Activated CD8-positive, alpha-beta T cell treated with anti-CD3 and anti-CD28 coated beads, Interleukin-2, amount 10 ng/mL, durations not matched to agents 7 days and 5 days (primary cell): ENCODE measurements at regions not wholly inside any gene's neighbourhood (a gene's known extent, or its start where the extent isn't known, plus 50 kb on each side); places are given as distances from the start of the nearest gene placed in this dataset.

ENCODE experiments used
- ATAC-seq: fragments of 150-1000 bp; cut with Tn5 transposase; one replicate; pipeline ENCODE4 v1.10.0; 2021; ENCODE audit warnings: moderate library complexity
- CTCF ChIA-PET: fragments of 350-600 bp; sonication (Branson Sonifier 250); formaldehyde crosslinking; loops from one replicate; lab custom pipeline; 2021; ENCODE audit warnings: antibody characterized with exemption; lab: Charles Lee
- POLR2A ChIA-PET: fragments of 350-600 bp; sonication (Branson Sonifier 250); formaldehyde crosslinking; loops from one replicate; lab custom pipeline; 2021; ENCODE audit warnings: antibody characterized with exemption; lab: Charles Lee
- DNase-seq: peaks from one replicate; pipeline ENCODE4 v3.0.0-alpha.2; 2020
- H3K27ac Mint-ChIP-seq: one replicate; pipeline ENCODE4 v1.8.0; 2021; ENCODE audit warnings: mild to moderate bottlenecking, mixed read lengths
- H3K27me3 Mint-ChIP-seq: one replicate; pipeline ENCODE4 v1.8.0; 2021; ENCODE audit warnings: low read depth, mixed read lengths
- H3K36me3 Mint-ChIP-seq: one replicate; pipeline ENCODE4 v1.8.0; 2021; ENCODE audit warnings: low read depth, mixed read lengths
- H3K4me1 Mint-ChIP-seq: one replicate; pipeline ENCODE4 v1.8.0; 2021; ENCODE audit warnings: low read depth, mixed read lengths
- H3K4me3 Mint-ChIP-seq: one replicate; pipeline ENCODE4 v1.8.0; 2021; ENCODE audit warnings: mild to moderate bottlenecking, mixed read lengths
- H3K9me3 Mint-ChIP-seq: one replicate; pipeline ENCODE4 v1.8.0; 2022; ENCODE audit warnings: mixed read lengths; ENCODE audit not compliant: insufficient read depth

- DNase-seq (no peak), ATAC-seq (no peak)
- no peaks in the 10 kb centered on the region for H3K36me3 Mint-ChIP-seq
- CTCF ChIA-PET = no interaction called here
- H3K4me3 Mint-ChIP-seq = no peak overlapping the region
- no peak overlapping the region for H3K27ac Mint-ChIP-seq
- POLR2A ChIA-PET = no interaction called here
- H3K4me1 Mint-ChIP-seq = no peaks in the 10 kb centered on the region
- H3K27me3 Mint-ChIP-seq = no peaks in the 10 kb centered on the region
- H3K9me3 Mint-ChIP-seq = no peaks in the 10 kb centered on the region
Observed at GRCh38 chr4:181365671-181366070, 877.5 kb upstream of the TENM3 start.

GRCh38 chr4:181372014-181372413 is 871.2 kb upstream of the TENM3 start:
- Mint-ChIP-seq H3K4me1 (no peaks in the 10 kb centered on the region), H3K9me3 (no peaks in the 10 kb centered on the region), H3K36me3 (no peaks in the 10 kb centered on the region), H3K27ac (no peak overlapping the region), H3K27me3 (no peaks in the 10 kb centered on the region), H3K4me3 (no peak overlapping the region)
- DNase-seq (no peak), ATAC-seq (no peak)
- ChIA-PET CTCF (no interaction called here), POLR2A (no interaction called here)

GRCh38 chr4:181376058-181376457 is 867.1 kb upstream of the TENM3 start:
- no peaks in the 10 kb centered on the region for H3K27me3 Mint-ChIP-seq
- ATAC-seq (no peak), DNase-seq (no peak)
- CTCF ChIA-PET = no interaction called here
- POLR2A ChIA-PET = no interaction called here
- no peak overlapping the region for H3K4me3 Mint-ChIP-seq
- no peak overlapping the region for H3K27ac Mint-ChIP-seq
- H3K36me3 Mint-ChIP-seq = no peaks in the 10 kb centered on the region
- H3K4me1 Mint-ChIP-seq = no peaks in the 10 kb centered on the region
- H3K9me3 Mint-ChIP-seq = no peaks in the 10 kb centered on the region

- Mint-ChIP-seq H3K27me3 (no peaks in the 10 kb centered on the region), H3K4me1 (no peaks in the 10 kb centered on the region), H3K9me3 (no peaks in the 10 kb centered on the region), H3K27ac (no peak overlapping the region), H3K36me3 (no peaks in the 10 kb centered on the region), H3K4me3 (no peak overlapping the region)
- DNase-seq (no peak), ATAC-seq (no peak)
- CTCF ChIA-PET = no interaction called here
- POLR2A ChIA-PET = no interaction called here
Observed at GRCh38 chr4:181388061-181388460, 855.1 kb upstream of the TENM3 start.

- Mint-ChIP-seq H3K4me3 (no peak overlapping the region), H3K36me3 (no peaks in the 10 kb centered on the region), H3K27me3 (no peaks in the 10 kb centered on the region), H3K9me3 (no peaks in the 10 kb centered on the region), H3K27ac (no peak overlapping the region), H3K4me1 (no peaks in the 10 kb centered on the region)
- ChIA-PET POLR2A (no interaction called here), CTCF (no interaction called here)
- ATAC-seq (no peak), DNase-seq (no peak)
Observed at GRCh38 chr4:181416966-181417365, 826.2 kb upstream of the TENM3 start.

- ATAC-seq (no peak), DNase-seq (no peak)
- H3K36me3 Mint-ChIP-seq = no peaks in the 10 kb centered on the region
- H3K27ac Mint-ChIP-seq = no peak overlapping the region
- no peaks in the 10 kb centered on the region for H3K9me3 Mint-ChIP-seq
- ChIA-PET CTCF (no interaction called here), POLR2A (no interaction called here)
- no peaks in the 10 kb centered on the region for H3K4me1 Mint-ChIP-seq
- H3K4me3 Mint-ChIP-seq = no peak overlapping the region
- H3K27me3 Mint-ChIP-seq = no peaks in the 10 kb centered on the region
Observed at GRCh38 chr4:181418496-181418895, 824.7 kb upstream of the TENM3 start.

- ATAC-seq = no peak
- Mint-ChIP-seq H3K4me1 (no peaks in the 10 kb centered on the region), H3K27ac (no peak overlapping the region), H3K27me3 (no peaks in the 10 kb centered on the region), H3K4me3 (no peak overlapping the region), H3K9me3 (no peaks in the 10 kb centered on the region), H3K36me3 (no peaks in the 10 kb centered on the region)
- no peak for DNase-seq
- ChIA-PET POLR2A (no interaction called here), CTCF (no interaction called here)
Observed at GRCh38 chr4:181420950-181421349, 822.3 kb upstream of the TENM3 start.

- Mint-ChIP-seq H3K9me3 (no peaks in the 10 kb centered on the region), H3K36me3 (no peaks in the 10 kb centered on the region), H3K4me3 (no peak overlapping the region), H3K4me1 (no peaks in the 10 kb centered on the region), H3K27ac (no peak overlapping the region), H3K27me3 (no peaks in the 10 kb centered on the region)
- ATAC-seq = no peak
- DNase-seq = no peak
- ChIA-PET CTCF (no interaction called here), POLR2A (no interaction called here)
Observed at GRCh38 chr4:181424362-181425016, 818.7 kb upstream of the TENM3 start.

- H3K9me3 Mint-ChIP-seq = no peaks in the 10 kb centered on the region
- H3K27ac Mint-ChIP-seq = no peak overlapping the region
- ChIA-PET CTCF (no interaction called here), POLR2A (no interaction called here)
- H3K4me1 Mint-ChIP-seq = no peaks in the 10 kb centered on the region
- H3K4me3 Mint-ChIP-seq = no peak overlapping the region
- H3K36me3 Mint-ChIP-seq = no peaks in the 10 kb centered on the region
- no peaks in the 10 kb centered on the region for H3K27me3 Mint-ChIP-seq
- DNase-seq (no peak), ATAC-seq (no peak)
Observed at GRCh38 chr4:181427076-181427475, 816.1 kb upstream of the TENM3 start.

- CTCF ChIA-PET = no interaction called here
- no peak for ATAC-seq
Observed at GRCh38 chr4:181431006-181431405, 812.2 kb upstream of the TENM3 start.

GRCh38 chr4:181431661-181432060 is 811.5 kb upstream of the TENM3 start:
- Mint-ChIP-seq H3K27ac (no peak overlapping the region), H3K27me3 (no peaks in the 10 kb centered on the region), H3K36me3 (no peaks in the 10 kb centered on the region), H3K9me3 (no peaks in the 10 kb centered on the region), H3K4me3 (no peak overlapping the region), H3K4me1 (no peaks in the 10 kb centered on the region)
- no peak for DNase-seq
- CTCF ChIA-PET = no interaction called here
- POLR2A ChIA-PET = no interaction called here
- no peak for ATAC-seq

More at GRCh38 chr4:181431006-181431405, 812.2 kb upstream of the TENM3 start:
- Mint-ChIP-seq H3K27me3 (no peaks in the 10 kb centered on the region), H3K4me1 (no peaks in the 10 kb centered on the region), H3K9me3 (no peaks in the 10 kb centered on the region), H3K27ac (no peak overlapping the region), H3K4me3 (no peak overlapping the region), H3K36me3 (no peaks in the 10 kb centered on the region)
- DNase-seq = no peak
- POLR2A ChIA-PET = no interaction called here

- no peak for ATAC-seq
- POLR2A ChIA-PET = no interaction called here
- CTCF ChIA-PET = no interaction called here
- no peak for DNase-seq
- Mint-ChIP-seq H3K27me3 (no peaks in the 10 kb centered on the region), H3K27ac (no peak overlapping the region), H3K4me3 (no peak overlapping the region), H3K4me1 (no peaks in the 10 kb centered on the region), H3K9me3 (no peaks in the 10 kb centered on the region), H3K36me3 (no peaks in the 10 kb centered on the region)
Observed at GRCh38 chr4:181432335-181432734, 810.9 kb upstream of the TENM3 start.

- DNase-seq = no peak
- POLR2A ChIA-PET = no interaction called here
- no peaks in the 10 kb centered on the region for H3K36me3 Mint-ChIP-seq
- no peaks in the 10 kb centered on the region for H3K4me1 Mint-ChIP-seq
- H3K27me3 Mint-ChIP-seq = no peaks in the 10 kb centered on the region
- ATAC-seq = no peak
- CTCF ChIA-PET = no interaction called here
- H3K27ac Mint-ChIP-seq = no peak overlapping the region
- no peak overlapping the region for H3K4me3 Mint-ChIP-seq
- no peaks in the 10 kb centered on the region for H3K9me3 Mint-ChIP-seq
Observed at GRCh38 chr4:181437895-181438294, 805.3 kb upstream of the TENM3 start.
